Kidney (tissue), 13 donors: ENCODE measurements at regions not wholly inside any gene's neighbourhood (a gene's known extent, or its start where the extent isn't known, plus 50 kb on each side); places are given as distances from the start of the nearest gene placed in this dataset.

Source experiments
- DNase-seq, 5 donors: peaks; one replicate each; pipeline ENCODE4 v3.0.0-alpha.2; 2013 to 2020
- FAIRE-seq: peaks from 2 replicates; lab custom pipeline; 2012; peaks lifted over from hg19 to GRCh38; lab: Jason Lieb, UNC
- H3K27ac ChIP-seq, 2 donors: one replicate each; pipeline ENCODE4 v1.7.0; 2013; ENCODE audit warnings: low read depth in 2 of 2, low read length in 2 of 2, inconsistent platforms in 1 of 2
- H3K27me3 ChIP-seq: one replicate; pipeline ENCODE4 v1.7.1; 2013; ENCODE audit warnings: low read length, inconsistent platforms; ENCODE audit not compliant: control insufficient read depth, insufficient read depth
- H3K36me3 ChIP-seq, 3 donors: one replicate each; pipeline versions ENCODE4 v1.7.0 to v1.7.1; 2013; ENCODE audit warnings: low read length in 3 of 3, control low read depth in 1 of 3, inconsistent platforms in 1 of 3; ENCODE audit not compliant: insufficient read depth in 3 of 3, control insufficient read depth in 2 of 3
- H3K4me1 ChIP-seq, 3 donors: one replicate each; pipeline versions ENCODE4 v1.7.0 to v1.7.1; 2013; ENCODE audit warnings: low read length in 3 of 3, inconsistent platforms in 1 of 3, low read depth in 1 of 3; ENCODE audit not compliant: control insufficient read depth in 2 of 3, insufficient read depth in 2 of 3
- H3K4me3 ChIP-seq, 3 donors: one replicate each; pipeline versions ENCODE4 v1.7.0 to v1.8.1; 2013; ENCODE audit warnings: low read length in 3 of 3, control low read depth in 1 of 3, inconsistent platforms in 1 of 3
- H3K9ac ChIP-seq, 3 donors: one replicate each; pipeline versions ENCODE4 v1.7.0 to v1.7.1; 2013; ENCODE audit warnings: low read length in 3 of 3, control low read depth in 1 of 3, inconsistent platforms in 1 of 3
- H3K9me3 ChIP-seq, 3 donors: one replicate each; pipeline versions ENCODE4 v1.7.0 to v1.7.1; 2013; ENCODE audit warnings: low read length in 3 of 3, control low read depth in 1 of 3, inconsistent platforms in 1 of 3; ENCODE audit not compliant: control insufficient read depth in 2 of 3, insufficient read depth in 1 of 3
- CTCF ChIP-seq: IDR thresholded peaks from 3 replicates; pipeline ENCODE4 v1.5.1; 2012; ENCODE audit warnings: mild to moderate bottlenecking, moderate library complexity, borderline replicate concordance; ENCODE audit not compliant: insufficient read depth; ENCODE audit errors: extremely low read depth
- intact Hi-C: fragments of 100-400 bp; cut with DNase I; formaldehyde crosslinking; loops from one replicate; pipeline ENCODE4 v1.11.1; 2022
- donor health status: control.
- donor health status: control.
- donor health status: control.
- donor health status: control.
- donor health status: control.
- donor health status: DM: yes; HTN: yes; CAD: no.
- donor health status: Normal renal cell carcinoma (clear cell type).

DNA sequence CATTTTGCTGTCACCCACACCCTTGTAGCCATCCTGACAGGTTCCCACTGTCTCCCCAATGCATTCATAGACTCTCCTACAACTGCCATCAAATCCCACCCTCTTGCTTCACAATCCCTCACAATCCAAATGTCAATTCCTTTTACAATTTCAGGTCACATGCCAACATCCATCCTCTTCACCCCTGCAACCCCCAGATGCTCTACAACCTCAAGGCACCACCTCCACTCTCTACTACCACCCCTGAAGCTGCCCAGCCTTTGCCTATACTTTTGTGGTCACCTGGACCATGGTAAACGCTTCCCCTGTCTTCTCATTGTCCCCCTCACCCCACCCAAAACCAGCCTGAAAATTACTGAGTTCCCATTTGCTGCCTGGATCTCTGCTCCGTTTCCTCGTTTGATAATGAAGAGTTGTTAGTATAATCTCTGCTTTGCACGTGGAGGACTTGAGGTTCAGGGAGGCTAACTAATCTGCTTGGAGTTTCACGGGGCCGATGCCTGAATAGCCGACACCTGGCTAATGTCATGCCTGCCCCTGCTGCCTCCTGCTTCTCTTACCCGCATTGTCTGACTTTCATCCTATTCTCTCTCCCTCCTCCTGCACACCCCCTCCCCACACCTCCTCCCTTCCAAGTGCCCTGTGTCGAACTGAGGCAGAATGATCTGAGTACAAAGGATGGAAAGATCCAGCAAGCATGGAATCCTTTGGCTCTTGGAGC is 82.4 kb upstream of the TOX2 start:
- H3K36me3 ChIP-seq, result no peaks in the 10 kb centered on the region
- FAIRE-seq (no peak), DNase-seq (no peak)
- H3K9me3 ChIP-seq, result peaks cover 0 to 2% (median 0%) of the 10 kb centered on the region in 3 donors
- no peak overlapping the region for H3K9ac ChIP-seq
- TF ChIP-seq CTCF, result no peak
- H3K4me3 ChIP-seq, result no peak overlapping the region
- H3K4me1 ChIP-seq, result no peaks in the 10 kb centered on the region
- intact Hi-C loops, result no loop called here
- no peaks in the 10 kb centered on the region for H3K27me3 ChIP-seq
- no peak overlapping the region for H3K27ac ChIP-seq

GRCh38 chr20:43831481-43832065 is 83.1 kb upstream of the TOX2 start:
- TF ChIP-seq CTCF, result no peak
- Histone ChIP-seq H3K36me3 (no peaks in the 10 kb centered on the region), H3K4me3 (no peak overlapping the region), H3K27me3 (no peaks in the 10 kb centered on the region), H3K9ac (no peak overlapping the region), H3K4me1 (no peaks in the 10 kb centered on the region), H3K9me3 (peaks cover 0 to 2% (median 0%) of the 10 kb centered on the region in 3 donors), H3K27ac (no peak overlapping the region)
- no peak for DNase-seq
- no peak for FAIRE-seq
- intact Hi-C loops, result no loop called here

DNA sequence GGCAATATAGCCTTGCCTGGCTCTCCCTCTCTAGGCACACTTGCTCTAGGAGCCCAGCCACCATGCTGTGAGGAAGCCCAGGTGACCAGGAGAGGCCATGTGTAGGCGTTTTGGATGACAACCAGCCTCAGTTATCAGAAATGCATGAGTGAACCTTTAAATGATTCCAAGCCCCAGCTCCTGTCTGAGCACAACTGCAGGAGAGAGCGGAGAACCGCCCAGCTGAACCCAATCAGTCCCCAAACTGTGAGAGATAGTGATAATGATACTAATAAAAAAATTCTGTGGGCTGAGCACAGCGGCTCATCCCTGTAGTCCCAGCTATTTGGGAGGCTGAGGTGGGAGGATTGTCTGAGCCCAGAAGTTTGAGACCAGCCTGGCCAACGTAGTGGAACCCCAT is 83.8 kb upstream of the TOX2 start:
- H3K9me3 ChIP-seq, result peaks cover 0 to 2% (median 0%) of the 10 kb centered on the region in 3 donors
- no peak for DNase-seq
- H3K9ac ChIP-seq, result no peak overlapping the region
- intact Hi-C loops, result no loop called here
- H3K4me3 ChIP-seq, result no peak overlapping the region
- no peak for TF ChIP-seq CTCF
- no peak overlapping the region for H3K27ac ChIP-seq
- H3K4me1 ChIP-seq, result no peaks in the 10 kb centered on the region
- H3K36me3 ChIP-seq, result no peaks in the 10 kb centered on the region
- H3K27me3 ChIP-seq, result no peaks in the 10 kb centered on the region
- no peak for FAIRE-seq
